Hindlimb muscle (tissue), 1 donor: ENCODE measurements at regions not wholly inside any gene's neighbourhood (a gene's known extent, or its start where the extent isn't known, plus 50 kb on each side); places are given as distances from the start of the nearest gene placed in this dataset.

Experiments used
- DNase-seq: peaks from one replicate; pipeline ENCODE4 v3.0.0-alpha.2; 2013

DNA sequence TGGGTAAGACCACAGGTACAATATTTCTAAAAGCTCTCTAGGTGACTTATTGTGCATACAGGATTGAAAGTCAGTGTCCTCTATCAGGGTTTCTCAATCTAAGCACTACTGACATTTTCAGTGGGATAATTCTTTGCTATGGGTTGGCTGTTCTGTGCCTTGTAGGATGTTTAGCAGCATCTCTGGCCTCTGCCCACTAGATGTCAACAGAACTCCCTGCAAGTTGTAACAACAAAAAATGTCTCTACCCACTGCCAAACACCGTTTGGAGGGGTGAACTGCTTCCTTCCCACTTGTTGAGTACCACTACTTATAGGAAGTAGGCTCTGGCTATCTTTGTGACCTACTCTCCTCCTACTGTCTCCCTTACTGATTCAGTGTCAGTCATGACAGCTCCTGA, 90.1 kb upstream of the ZRANB2 start:
- DNase-seq: no peak

DNA sequence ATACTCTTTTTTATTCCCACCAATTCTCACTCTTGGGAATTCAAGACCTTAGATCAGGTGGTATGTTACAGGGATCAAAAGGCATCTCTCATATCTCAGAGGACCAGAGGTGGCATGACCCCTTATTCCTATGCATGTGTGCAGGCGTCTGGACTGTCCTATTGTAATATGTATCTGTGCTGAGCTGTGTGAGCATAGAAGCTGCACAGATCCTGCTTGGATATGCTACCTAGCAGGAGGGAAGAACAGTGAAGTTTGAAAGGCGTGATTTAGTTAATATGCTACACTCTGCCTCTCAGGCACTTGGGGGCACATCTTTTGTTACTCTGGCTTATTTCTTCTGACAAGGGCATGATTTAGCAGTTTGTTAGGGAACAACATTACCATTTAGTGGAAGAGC, 86.7 kb upstream of the ZRANB2 start:
- no peak for DNase-seq

DNA sequence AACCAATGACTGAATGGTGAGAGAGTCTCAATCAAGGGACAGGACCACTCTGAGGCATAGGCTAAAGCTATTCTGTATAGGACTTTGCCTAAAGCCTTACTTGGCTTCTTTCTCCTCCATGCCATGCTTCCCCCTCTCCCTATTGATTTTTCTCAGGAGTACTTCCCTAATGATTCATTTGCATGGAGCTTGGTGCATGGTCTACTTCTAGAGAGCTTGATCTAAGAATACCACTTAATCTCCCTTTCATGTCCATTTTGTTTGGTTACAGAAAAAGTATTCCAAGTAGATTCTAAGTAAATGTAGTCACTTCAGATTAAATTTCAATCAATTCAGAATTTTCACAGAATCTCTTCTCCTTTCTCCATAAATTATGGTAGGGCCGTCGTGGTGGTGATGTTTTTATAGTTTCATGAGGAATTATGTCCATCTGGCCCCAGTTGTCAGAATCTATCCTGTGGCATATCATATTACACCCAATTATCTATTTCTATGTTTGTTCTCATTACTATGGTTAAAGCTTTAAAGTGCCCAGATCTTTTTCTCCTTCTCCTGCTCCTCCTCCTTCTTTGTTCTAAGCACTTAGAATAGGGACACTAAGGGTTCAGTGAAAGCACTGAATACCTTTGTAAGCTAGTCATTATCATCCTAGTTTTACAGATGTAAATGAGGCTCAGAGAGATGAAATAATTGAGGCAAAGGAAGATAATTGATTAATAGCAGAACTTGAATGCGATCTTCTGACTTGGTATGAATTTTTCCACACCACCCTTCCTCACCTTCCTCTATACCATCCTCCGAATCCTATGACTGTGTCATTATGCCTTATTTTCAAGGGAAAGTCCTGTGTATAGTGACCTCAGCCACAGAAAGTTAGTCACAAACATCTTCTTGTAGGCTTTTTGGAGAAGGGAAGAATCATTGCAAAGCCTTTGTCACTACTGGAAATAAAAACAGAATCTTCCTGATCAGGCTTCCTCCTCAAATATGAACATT, 85.6 kb upstream of the ZRANB2 start:
- DNase-seq: no peak

DNA sequence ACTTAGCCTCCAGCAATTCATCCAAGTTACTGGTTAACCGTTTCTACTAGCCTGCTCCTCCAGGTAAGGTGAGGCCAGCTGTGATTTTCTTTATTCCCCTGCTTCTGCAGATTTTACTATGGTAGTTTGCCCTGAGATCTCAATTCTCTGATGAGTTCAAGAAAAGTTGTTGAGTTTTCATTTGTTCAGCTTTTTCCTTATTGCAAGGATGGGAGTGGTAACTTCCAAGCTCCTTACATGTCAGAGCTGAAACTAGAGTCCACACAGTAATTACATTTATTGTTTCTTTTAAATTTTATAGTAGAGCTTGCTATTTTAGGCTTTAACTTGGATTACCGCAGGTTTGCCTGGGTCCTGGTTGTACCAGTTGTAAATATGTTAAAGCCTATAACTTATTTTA, 76.9 kb upstream of the ZRANB2 start:
- no peak for DNase-seq

DNA sequence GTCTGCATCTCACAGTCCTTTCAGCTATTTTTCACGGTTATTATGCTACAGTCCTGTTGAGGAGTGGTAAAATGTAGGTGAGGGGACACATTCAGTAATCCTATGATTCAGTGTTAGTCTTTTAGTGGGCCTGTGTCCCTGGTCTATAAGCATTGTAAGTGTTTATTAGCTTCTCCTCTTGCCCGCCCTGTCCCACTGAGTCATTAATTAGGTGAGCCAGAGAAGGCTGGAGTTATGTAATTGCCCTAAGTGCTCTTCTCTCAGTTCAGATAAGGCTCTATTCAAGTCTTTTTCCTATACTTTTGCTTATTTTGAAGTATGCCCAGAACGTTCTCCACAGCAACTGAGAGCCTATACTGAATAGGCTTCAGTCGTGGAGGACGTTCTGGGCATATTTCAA, 76.3 kb upstream of the ZRANB2 start:
- DNase-seq: no peak

DNA sequence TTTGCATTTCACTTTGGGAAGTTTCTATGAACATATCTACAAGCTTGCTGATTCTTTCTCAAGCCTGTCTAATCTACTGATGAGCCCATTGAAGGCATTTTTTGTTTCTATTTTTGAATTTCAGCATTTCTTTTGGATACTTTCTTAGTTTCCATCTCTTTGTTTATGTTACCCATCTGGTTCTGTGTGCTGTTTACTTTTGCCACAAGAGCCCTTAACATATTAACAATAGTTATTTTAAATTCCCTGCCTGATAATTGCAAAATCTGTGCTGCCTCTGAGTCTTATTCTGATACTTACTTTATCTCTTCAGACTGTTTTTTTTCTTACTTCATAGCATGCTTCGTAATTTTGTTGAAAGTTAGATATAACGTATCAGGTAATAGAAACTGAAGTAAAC, 75.8 kb upstream of the ZRANB2 start:
- no peak for DNase-seq

DNA sequence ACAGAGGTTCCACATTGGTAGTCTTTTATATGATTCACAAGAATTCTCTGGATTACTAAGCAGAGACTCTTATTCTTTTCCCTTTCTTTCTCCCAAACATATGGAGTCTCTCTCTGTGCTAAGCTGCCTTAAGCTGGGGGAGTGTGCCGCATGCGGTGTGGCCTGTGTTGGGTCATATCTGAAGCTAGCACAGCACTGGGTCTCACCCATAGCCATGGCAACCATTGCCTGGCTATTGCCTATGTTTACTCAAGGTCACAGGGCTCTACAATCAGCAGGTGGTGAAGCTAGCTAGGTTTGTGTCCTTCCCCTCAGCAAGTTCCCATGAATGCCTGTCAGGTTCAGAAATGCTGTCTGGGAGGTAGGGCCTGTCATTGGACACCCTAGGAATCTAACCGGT, 73.6 kb upstream of the ZRANB2 start:
- no peak for DNase-seq

DNA sequence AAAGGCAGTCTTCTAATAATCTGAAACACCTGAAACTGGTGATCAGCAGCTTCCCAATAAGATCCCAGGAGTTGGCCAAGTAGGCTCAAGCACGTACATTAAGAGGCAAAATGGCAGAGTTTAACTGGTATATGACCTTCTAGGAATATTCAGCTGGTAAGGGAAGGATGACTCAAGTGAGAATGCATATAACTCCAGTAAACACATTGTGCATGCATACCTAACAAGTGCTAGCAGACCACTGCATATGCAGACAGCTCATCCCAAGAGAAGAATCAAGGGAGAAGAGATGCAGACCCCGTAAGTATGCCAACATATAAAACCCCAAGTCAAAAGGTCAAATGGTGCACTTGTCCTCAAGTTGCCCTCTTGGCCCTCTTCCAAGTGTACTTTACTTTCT, 73.0 kb upstream of the ZRANB2 start:
- no peak for DNase-seq

DNA sequence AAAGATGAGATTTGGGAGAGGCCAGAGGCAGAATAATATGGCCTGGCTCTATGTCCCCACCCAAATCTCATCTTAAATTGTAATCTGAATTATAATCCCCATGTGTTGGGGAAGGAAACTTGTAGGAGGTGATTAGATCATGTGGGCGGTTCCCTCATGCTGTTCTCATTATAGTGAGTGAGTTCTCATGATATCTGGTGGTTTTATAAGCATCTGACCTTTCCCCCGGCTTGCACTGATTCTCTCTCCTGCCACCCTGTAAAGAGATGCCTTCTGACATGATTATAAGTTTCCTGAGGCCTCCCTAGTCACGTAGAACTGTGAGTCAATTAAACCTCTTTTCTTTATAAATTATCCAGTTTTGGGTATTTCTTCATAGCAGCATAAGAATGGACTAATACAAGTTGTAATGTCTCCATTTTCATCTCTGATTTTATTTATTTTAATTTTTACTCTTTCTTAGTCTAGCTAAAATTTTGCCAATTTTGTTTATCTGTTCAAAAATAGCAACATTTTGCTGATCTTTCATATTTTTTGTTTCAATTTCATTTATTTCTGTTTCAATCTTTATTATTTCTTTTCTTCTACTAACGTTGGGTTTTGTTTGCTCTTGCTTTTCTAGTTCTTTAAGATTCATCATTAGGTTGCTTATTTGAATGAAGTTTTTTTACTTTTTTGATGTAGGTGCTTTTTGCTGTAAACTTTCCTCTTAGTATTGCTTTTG, 67.0 kb upstream of the ZRANB2 start:
- DNase-seq: no peak

DNA sequence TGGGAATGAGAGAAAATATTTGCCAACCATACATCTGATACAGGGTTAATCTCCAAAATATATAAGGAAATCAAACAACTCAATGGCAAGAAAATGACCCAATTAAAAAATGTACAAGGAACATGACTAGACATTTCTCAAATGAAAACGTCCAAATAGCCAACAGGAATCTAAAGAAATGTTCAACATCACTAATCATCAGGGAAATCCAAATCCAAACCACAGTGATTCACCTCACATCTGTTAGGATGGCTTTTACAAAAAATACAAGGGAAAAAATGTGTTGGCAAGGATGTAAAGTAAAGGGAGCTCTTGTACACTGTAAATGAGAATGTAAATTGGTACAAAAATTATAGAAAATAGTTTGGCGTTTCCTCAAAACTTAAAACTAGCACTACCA, 54.7 kb upstream of the ZRANB2 start:
- no peak for DNase-seq
